ENCODE measurements at regions not wholly inside any gene's neighbourhood (a gene's known extent, or its start where the extent isn't known, plus 50 kb on each side); places are given as distances from the start of the nearest gene placed in this dataset.

- no peak for TF ChIP-seq CTCF (IDR thresholded peaks at IDR 0.05; ENCODE audit: borderline replicate concordance, insufficient read depth, low read depth, low read length)
- H3K4me3 ChIP-seq (ENCODE audit: low read depth, low read length) = no peak overlapping the region
Measured at GRCh38 chr14:34369648-34370030, 92.4 kb downstream of the SPTSSA start.

GRCh38 chr14:34368971-34369647 lies 92.9 kb downstream of the SPTSSA start:
- no peak overlapping the region for H3K4me3 ChIP-seq (ENCODE audit: low read depth, low read length)
- TF ChIP-seq CTCF (IDR thresholded peaks at IDR 0.05; ENCODE audit: borderline replicate concordance, insufficient read depth, low read depth, low read length) = no peak

GRCh38 chr14:34368115-34368970 lies 93.7 kb downstream of the SPTSSA start:
- no peak for TF ChIP-seq CTCF (IDR thresholded peaks at IDR 0.05; ENCODE audit: borderline replicate concordance, insufficient read depth, low read depth, low read length)
- no peak overlapping the region for H3K4me3 ChIP-seq (ENCODE audit: low read depth, low read length)

GRCh38 chr14:34365309-34365915 lies 96.6 kb downstream of the SPTSSA start:
- no peak overlapping the region for H3K4me3 ChIP-seq (ENCODE audit: low read depth, low read length)
- no peak for TF ChIP-seq CTCF (IDR thresholded peaks at IDR 0.05; ENCODE audit: borderline replicate concordance, insufficient read depth, low read depth, low read length)

- H3K4me3 ChIP-seq (ENCODE audit: low read depth, low read length) = no peak overlapping the region
- TF ChIP-seq CTCF (IDR thresholded peaks at IDR 0.05; ENCODE audit: borderline replicate concordance, insufficient read depth, low read depth, low read length) = no peak
Measured at GRCh38 chr14:34364201-34364600, 97.8 kb downstream of the SPTSSA start.

- H3K4me3 ChIP-seq (ENCODE audit: low read depth, low read length) = no peak overlapping the region
- no peak for TF ChIP-seq CTCF (IDR thresholded peaks at IDR 0.05; ENCODE audit: borderline replicate concordance, insufficient read depth, low read depth, low read length)
Measured at GRCh38 chr14:34363733-34364134, 98.3 kb downstream of the SPTSSA start.
